Skin of body (tissue), 1 donor: ENCODE measurements at regions not wholly inside any gene's neighbourhood (a gene's known extent, or its start where the extent isn't known, plus 50 kb on each side); places are given as distances from the start of the nearest gene placed in this dataset.
A peak's percentile ranks its signal among the peaks of the same experiment; 100 is the strongest.
"Not testable (repeated sequence)": the region's sequence is repeated elsewhere in the genome, so short reads cannot be mapped to it uniquely, and the experiment has no call there.

Experiments
- DNase-seq: peaks from one replicate; lab custom pipeline; 2025; lab: John Stamatoyannopoulos, UW

DNA sequence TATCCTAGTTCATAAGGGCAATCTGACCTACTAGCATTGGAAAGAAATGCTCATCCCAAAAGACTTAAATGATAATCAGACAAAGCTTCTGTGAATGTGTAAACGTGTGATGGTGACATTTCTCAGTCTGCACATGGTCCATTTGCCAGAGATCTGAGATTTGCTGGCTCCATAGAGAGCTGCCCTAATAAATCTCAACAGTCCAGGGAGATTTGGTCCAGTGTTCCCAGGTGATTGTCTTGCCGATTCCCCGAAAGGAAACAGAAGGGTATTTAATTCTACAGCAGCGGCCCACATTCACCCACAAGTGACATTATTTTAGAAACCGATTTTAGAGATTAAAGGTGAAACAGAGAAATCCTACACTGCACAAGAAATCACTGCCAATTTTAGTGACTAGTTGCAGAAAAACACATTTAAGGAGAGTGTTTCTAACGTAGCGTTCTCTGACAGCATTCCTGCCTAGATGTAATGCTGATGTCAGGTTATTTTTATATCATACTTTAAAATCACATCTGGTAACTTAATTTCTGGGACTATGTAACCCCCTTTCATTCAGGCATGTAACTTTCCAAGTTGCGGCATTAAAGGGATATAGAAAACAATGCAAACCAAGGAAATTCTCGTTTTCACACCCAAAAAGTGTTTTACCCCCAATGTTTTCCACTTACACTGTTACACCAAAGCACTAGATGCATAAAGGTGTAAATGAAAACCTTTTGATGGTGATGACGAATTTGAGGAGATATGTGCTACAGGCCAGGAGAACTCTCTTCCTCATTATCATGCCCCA lies 231.9 kb upstream of the FN1 start:
- DNase-seq, result peak; percentile 45

DNA sequence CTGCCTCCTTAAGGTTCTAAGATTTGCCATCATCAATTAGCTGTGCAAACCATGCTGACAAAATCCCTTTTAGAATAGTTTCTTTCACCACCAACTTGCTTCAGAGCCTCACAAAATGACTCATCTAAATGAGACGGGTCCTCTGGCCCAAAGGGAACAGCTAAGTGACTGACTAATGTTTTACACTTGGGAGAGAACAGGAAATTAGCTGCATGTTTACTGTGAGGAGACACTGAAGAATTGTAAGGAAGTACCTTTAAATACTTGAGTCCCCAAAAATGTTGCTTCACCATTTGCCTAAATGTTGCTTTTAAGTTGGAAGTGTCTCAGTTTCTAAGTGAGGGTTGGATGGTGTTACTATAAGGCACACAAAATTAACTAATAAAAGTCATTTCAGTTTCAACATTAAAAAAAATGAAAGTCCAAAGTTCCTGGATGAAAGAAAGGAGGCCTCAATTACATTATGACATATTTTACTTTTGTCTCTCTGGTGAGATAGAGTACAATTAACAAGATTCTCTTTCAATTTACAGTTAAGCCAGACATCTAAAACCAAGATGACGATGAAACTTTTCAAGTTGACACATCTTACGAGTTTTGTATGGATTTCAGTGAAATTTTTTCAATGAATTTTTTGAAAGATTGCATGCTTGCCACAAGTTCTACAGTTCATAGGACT lies 229.1 kb upstream of the FN1 start:
- DNase-seq, result no peak

DNA sequence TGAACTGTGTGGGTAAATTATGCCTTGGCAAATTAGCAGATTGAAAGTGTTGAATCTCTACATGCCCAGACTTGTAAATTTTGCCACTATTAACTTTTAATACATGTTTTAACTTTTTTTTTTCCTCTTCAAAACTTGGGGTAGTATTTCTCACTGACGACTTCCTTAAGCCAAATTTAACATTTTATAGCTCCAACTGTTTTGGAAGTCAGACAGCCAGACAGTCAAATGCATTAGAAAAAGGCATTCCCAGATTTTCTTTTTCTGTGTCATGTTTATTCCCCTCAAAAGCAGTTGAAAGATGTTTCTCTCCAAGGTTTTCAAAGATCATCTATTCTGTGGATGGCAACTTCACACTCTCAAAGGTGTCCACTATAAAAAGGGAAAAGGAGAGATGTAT lies 226.8 kb upstream of the FN1 start:
- no peak for DNase-seq

DNA sequence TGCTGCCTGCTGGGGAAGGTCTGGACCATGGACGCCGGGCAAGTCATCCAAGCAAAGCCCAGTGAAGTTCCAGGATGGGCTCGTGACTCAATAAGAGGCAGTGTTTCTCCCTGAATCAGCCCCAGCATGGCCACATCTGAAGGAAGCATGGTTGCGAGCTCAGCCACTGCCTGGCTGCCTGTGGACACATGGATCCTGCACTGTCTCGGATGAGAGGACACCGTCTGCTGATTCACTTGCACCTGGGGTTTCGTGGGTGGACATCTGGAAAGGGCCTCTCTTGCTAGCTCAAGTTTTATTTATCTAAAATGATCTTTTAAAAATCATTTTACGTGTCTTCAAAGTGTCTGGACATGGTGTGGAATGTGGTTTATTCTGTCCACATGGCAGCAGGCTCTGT lies 224.8 kb upstream of the FN1 start:
- DNase-seq, result no peak

DNA sequence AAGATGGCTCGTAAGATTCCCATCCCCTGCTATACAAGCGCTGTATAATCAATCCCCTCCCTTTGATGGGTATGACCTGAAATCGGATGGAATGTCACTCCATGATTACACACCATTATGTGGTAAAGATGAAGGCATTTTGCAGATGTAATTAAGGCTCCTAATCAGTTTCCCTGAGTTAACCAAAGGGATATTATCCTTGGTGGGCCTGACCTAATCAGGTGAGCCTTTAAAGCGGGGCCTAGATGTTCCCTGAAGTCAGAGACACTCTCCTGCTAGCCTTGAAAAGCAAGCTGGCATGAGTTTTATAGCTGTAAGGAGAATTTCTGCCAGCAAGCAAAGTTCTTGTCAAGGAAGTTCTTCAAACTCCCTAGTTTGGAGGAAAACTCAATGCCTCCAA lies 223.8 kb upstream of the FN1 start:
- no peak for DNase-seq

DNA sequence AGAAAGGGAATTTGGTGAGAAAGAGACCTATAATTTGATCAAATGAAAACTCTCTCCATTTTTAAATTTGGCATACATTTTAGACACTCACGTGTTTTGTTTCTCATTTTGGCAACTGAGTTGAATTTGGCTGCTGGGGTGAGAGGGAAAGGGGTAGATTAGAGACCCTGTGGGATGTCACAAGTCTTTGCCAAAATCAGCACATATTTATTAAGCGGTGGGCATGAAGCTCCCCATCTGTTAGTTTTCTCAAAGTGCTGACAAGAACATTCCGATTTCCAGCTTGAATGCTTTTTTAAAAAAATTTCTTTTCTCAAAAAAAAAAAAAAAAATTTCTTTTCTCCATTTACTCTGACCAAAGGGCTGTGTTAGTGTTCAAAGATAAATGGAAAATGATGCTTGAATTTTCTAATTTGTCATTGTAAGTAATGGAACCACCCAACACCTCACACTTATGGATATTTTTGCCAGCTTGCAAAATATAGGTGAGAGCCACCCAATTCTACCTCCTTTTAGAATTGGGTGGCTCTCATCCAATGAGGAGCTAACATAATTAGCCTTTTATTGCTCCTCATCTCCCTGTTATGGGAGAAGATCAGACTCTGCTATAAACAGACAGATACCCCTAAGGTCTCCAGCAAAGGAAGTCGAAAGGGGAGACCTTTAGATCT lies 222.9 kb upstream of the FN1 start:
- DNase-seq, result no peak

DNA sequence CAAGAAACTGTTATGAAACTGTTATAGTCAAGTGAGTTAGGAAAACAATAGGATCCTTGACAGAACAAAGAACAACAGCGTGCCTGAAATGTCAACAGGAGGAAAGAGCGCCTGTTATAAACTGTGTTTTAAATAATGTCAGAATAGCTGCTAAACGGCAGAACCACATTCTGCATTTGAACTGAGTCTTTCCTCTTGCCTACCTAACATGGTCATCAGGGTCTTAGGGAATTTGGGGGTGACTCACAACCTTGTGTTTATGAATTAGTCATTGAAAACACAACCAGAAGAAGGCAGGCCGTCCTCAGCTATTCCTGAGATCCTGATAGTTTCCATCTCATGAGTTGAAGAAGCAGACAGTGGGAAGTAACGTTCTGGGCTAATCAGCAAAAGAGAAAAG lies 222.0 kb upstream of the FN1 start:
- no peak for DNase-seq

DNA sequence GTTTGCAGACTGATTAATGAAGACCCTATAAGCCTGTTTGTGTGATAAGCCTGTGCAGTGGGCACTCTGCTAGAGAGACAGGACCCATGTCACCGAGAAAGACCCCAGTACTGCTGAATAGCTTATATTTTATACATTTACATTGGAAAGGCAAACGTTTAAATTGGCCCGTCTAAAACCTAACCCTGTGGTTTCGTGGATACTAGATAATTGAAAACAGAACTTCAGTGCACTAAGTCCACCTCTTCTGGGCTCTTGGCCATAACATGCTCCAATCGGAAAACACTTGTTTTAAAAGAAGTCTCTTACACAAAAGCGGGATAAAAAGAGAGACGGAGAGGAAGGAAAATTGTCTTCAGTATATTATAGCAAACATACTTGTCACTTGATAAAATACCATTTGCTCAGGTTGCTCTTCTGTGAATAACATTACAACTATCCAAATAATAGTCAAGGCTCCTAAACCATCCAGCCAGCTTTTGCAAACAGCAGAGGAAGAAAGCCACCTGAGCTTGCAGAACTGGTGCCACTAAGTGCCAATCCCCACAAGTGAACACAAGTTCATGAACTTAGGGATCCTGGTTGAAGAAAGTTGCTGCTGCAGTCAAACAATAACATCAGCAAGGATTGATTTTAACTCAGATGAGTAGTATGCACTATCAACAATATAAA lies 218.4 kb upstream of the FN1 start:
- peak; percentile 72 for DNase-seq

DNA sequence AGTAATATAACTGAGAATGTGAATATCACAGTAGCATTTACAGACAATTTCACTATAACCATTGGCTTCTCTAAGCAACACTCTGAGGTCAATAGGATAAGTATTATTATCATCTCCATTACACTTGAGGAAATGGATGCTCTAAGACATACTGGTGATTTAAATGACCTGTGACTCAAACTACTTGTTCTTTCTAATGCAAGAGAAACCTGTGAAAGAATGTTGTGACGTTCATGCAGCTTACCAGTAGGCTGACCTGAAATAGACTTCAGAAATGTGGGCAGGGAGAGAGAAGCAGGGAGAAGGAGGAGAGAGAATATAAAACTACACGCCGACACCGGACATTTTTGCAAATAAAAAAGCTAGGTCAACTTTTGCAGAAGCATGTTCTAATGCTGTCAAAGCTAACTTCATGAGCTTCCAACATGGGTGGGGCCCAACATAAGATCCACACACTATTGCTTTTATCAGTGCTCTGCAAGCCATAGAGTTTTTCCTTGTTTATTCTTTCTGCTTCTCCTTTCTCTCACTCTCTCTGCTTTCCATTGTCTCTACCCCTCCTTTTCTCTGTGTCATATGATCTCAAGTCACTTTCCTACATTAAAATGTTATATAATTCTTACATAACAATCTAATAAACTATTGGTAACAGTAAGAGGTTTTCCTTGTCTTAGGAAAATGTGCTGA lies 217.6 kb upstream of the FN1 start:
- DNase-seq, result no peak

DNA sequence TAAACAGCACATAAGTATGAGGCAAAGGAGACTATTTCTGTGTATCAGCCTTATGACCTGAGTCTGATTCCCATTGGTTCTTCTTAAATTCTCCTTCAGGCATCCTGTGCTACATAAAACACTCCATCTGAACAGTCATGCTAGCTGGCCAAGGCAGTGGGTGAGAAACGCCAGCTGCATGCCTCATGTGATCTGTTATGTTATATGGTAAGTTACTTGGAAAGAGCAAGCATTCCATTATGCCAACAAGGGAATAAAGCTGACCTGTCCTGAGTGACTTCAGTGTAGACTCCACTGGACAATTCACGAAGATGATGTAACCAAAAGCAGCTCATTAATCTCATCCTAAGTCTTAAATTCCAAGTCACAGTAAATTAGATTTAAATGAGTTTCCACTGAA lies 216.5 kb upstream of the FN1 start:
- no peak for DNase-seq

DNA sequence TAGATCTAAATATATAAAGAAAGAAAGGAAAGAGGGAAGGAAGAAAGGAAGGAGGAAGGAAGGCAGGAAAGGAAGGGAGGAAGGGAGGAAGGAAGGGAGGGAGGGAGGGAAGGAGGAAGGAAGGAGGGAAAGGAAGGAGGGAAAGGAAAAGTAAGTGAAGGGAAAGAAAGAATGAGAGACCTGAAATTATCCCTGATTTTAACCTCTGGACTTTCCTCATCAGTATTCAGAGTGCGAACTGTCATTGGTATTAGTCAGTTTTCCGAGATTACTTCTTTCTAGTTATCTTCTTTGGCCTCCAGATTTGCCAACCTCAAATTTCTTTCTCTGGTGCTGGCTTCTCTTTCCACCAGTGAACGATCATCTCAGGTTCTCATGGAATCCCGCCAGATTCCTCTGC lies 215.5 kb upstream of the FN1 start:
- DNase-seq, result no peak

DNA sequence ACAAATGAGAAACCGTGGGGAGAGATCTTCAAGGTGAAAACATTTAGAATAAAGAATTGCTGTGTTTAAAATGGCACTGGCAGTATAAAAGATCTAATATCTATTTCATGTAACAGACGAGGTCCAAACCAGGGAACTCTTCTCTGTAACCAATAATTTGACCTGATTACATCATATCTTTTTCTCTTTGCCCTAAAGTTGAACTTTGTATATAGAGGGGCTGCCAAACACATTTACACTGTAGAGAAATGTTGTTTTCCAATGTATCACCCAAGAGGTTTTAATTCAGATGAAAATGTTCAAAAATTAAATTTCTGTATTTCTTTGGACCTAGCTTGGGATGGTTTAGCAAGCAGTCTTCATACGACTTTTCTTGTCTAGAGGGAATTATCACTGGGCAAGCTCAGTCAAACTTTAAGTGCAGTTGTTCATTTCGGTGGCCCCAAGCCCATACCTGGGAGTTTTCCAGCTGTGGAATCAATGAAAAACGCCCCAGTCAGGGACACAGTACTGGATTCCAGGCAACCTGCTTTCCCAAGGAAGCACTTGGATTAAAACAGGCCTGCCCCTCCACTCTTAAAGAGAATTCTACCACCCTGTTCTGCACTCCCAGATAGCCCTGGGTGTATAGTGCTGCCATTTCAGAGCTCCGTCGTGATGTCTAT lies 208.5 kb upstream of the FN1 start:
- DNase-seq, result no peak

DNA sequence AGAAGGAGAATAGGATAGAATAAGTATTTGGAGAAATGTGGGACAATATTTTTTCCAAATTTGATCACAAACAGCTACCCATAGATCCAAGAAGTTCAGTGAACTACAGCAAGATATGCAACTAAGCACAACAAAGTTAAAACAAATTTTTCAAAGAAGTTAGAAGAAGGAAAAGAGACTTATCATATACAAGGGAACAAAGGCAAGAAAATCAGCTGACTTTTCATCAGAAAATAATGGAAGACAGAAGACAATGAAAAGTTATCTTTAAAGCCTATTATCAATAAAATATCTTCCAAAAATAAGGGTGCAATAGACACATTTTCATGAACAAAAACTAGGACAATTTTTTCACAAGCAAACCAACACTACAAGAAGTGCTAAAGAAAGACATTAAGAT lies 202.8 kb upstream of the FN1 start:
- no peak for DNase-seq

DNA sequence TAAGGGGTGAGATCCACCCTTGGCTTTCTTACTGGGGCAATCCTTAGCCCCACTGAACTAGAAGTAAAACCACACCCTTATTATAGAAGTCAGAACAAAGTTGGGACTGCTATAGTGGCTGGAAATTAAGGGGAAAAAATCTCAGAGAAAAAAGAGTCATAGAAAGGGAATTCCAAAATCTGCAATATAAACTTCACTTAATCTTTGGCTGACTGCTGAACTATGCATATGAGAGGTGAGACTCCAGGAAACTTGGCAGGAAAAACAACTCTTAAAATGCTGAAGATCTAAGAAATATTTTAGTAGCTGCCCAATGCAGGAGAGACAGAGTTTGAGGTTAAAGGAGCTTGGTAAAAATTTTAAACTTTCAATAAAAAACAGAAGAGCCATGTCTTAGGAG lies 201.8 kb upstream of the FN1 start:
- no peak for DNase-seq

DNA sequence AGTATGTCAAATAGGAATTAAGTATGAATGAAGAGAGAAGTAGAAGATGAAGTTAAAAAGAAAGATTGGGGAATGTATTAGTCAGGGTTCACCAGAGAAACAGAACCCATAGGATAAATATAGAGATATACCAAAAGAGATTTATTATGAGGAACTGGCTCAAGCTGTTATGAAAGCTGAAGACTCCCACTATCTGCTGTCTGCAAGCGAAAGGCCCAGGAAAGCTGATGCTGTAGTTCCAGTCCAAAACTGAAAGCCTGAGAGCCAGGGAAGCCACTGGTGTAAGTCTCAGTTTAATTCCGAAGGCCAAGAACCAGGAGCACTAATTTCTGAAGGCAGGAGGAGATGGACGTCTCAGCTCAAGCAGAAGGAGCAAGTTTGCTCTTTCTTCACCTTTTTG lies 200.9 kb upstream of the FN1 start:
- no peak for DNase-seq

DNA sequence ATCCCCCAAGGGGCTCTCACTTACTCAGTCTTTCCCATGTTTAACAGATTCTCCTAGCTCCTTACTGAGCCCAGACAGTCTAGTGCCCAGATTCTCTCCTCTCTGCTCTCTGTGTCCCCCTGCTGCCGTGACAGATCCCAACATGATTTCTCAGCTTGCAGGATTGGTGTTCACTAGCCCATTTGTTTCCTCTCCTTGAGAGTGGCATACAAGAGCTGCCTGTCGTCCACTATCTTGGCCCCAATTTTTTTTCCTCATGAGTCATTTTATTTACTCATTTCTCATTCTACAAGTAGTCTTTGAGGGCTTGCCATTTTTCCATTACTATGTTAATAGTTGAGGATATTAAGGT lies 199.9 kb upstream of the FN1 start:
- no peak for DNase-seq

DNA sequence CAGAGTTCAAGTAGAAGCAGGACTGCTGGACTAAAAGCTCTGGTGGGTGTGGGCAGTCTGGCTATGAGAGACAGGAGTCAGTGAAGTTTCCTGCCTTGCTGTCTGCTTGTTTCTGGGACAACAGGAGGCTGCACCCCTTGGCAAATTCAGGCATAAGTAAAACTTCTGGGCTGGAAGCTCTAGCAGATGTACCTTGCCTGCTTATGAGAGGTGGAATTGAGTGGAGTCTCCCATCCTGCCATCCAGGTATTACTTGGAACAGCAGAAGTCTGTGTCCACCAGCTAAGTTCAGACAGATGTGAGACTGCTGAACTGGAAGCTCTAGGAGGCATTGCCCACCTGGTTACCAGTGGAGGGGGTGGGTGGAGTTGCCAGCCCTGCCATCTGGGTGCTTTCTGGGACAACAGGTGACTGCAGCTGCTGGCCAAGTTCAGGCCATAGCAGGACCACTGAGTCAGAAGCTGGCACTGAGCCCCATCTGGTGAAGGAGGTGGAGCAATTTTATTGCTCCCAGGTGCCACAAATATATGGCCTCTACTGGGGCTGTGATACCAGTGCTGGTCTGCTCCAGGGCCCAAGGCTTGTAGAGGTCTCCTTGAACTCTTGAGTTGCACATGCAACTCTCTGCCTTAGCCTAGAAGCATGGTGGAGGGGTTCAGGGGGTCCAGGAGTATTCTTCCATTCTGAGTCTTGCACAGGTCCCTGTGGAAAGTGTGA lies 199.4 kb upstream of the FN1 start:
- no peak for DNase-seq

DNA sequence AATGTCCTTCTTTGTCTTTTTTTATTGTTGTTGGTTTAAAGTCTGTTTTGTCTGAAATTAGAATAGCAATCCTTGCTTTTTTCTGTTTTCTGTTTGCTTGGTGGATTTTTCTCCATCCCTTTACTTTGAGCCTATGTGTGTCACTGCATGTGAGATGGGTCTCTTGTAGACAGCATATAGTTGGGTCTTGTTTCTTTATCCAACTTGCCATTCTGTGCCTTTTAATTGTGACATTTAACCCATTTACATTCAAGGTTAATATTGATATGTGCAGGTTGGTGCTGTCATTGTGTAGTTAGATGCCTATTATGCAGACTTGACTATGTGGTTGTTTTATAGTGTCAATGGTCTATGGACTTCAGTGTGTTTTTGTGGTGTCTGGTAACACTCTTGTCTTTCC lies 197.5 kb upstream of the FN1 start:
- DNase-seq, result no peak

DNA sequence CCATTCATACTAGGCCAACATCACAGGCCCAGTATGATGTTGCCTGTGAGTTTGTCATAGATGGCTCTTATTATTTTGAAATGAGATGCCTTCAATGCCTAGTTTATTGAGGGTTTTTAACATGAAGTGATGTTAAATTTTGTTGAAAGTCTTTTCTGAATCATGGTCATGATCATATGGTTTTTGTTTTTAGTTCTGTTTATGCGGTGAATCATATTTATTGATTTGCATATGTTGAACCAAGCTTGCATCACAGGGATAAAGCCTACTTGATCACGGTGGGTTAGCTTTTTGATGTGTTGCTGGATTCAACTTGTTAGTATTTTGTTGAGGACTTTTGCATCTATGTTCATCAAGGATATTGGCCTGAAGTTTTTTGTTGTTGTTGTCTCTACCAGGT lies 195.8 kb upstream of the FN1 start:
- DNase-seq, result no peak

DNA sequence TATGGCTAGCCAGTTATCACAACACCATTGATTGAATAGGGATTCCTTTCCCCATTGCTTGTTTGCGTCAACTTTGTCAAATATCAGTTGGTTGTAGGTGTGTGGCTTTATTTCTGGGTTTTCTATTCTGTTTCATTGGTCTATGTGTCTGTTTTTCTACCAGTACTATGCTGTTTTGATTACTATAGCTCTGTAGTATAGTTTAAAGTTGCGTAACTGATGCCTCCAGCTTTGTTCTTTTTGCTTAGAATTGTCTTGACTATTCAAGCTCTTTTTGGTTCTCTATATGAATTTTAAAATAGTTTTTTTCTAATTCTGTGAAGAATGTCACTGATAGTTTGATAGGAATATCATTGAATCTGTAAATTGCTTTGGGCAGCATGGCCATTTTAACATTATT lies 194.9 kb upstream of the FN1 start:
- not testable (repeated sequence) for DNase-seq

DNA sequence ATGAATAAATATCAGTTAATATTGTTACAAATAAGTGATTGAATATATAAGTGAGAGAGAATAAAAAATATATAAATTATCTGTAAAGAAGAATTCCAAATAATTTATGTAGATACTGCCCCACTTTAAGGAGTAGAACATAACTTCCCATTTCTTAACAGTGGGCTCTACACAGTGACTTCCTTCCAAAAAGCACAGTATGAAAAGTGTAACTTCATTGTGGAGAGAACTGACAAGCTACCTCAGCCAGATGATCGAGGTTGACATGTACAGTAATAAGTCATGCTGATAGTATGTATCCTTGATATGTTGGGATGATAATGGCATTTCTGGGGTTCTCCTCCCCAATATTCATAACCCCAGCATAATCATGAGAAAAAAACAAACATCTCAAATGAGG lies 191.9 kb upstream of the FN1 start:
- no peak for DNase-seq
